ENCODE measurements at regions not wholly inside any gene's neighbourhood (a gene's known extent, or its start where the extent isn't known, plus 50 kb on each side); places are given as distances from the start of the nearest gene placed in this dataset.

- DNase-seq (ENCODE audit: low spot score in 2 of 2): no peak
- Histone ChIP-seq H3K27ac (no peak overlapping the region), H3K4me3 (no peak overlapping the region), H3K4me1 (no peaks in the 10 kb centered on the region), H3K36me3 (no peaks in the 10 kb centered on the region), H3K9me3 (no peaks in the 10 kb centered on the region), H3K27me3 (peaks cover 0 to 2% of the 10 kb centered on the region in 2 donors)
- TF ChIP-seq CTCF (IDR thresholded peaks at IDR 0.05): no peak
- no peak for TF ChIP-seq EP300 (IDR thresholded peaks at IDR 0.05)
- TF ChIP-seq POLR2A (IDR thresholded peaks at IDR 0.05): no peak
- 72 to 79% methylated on average over 13 of the region's 13 CpGs for WGBS, 2 donors
Measured at GRCh38 chr17:79280866-79281572, 206.4 kb downstream of the ENGASE start.

- Histone ChIP-seq H3K9me3 (no peaks in the 10 kb centered on the region), H3K4me1 (no peaks in the 10 kb centered on the region), H3K4me3 (no peak overlapping the region), H3K27me3 (no peaks in the 10 kb centered on the region), H3K36me3 (no peaks in the 10 kb centered on the region), H3K27ac (no peak overlapping the region)
- TF ChIP-seq EP300 (IDR thresholded peaks at IDR 0.05) (no peak), POLR2A (IDR thresholded peaks at IDR 0.05) (no peak), CTCF (IDR thresholded peaks at IDR 0.05) (no peak)
- 78 to 88% methylated on average over 8 of the region's 8 CpGs for WGBS, 2 donors
- no peak for DNase-seq (ENCODE audit: low spot score in 2 of 2)
Measured at GRCh38 chr17:79280010-79280409, 205.4 kb downstream of the ENGASE start.

- H3K27me3 ChIP-seq: no peaks in the 10 kb centered on the region
- no peaks in the 10 kb centered on the region for H3K9me3 ChIP-seq
- no peak for DNase-seq (ENCODE audit: low spot score in 2 of 2)
- H3K36me3 ChIP-seq: no peaks in the 10 kb centered on the region
- TF ChIP-seq EP300 (IDR thresholded peaks at IDR 0.05): no peak
- no peak for TF ChIP-seq POLR2A (IDR thresholded peaks at IDR 0.05)
- TF ChIP-seq CTCF (IDR thresholded peaks at IDR 0.05): no peak
- 79 to 92% methylated on average over 10 to 11 of the region's 11 CpGs for WGBS, 2 donors
- H3K4me3 ChIP-seq: no peak overlapping the region
- no peaks in the 10 kb centered on the region for H3K4me1 ChIP-seq
- H3K27ac ChIP-seq: no peak overlapping the region
Measured at GRCh38 chr17:79279320-79279719, 204.7 kb downstream of the ENGASE start.

- no peak for DNase-seq (ENCODE audit: low spot score in 2 of 2)
- Histone ChIP-seq H3K4me3 (no peak overlapping the region), H3K27ac (no peak overlapping the region), H3K36me3 (no peaks in the 10 kb centered on the region), H3K4me1 (no peaks in the 10 kb centered on the region), H3K27me3 (peaks cover 0 to 15% of the 10 kb centered on the region in 2 donors), H3K9me3 (no peaks in the 10 kb centered on the region)
- TF ChIP-seq POLR2A (IDR thresholded peaks at IDR 0.05) (no peak), CTCF (IDR thresholded peaks at IDR 0.05) (no peak), EP300 (IDR thresholded peaks at IDR 0.05) (no peak)
- 68 to 78% methylated on average over 3 of the region's 3 CpGs for WGBS, 2 donors
Measured at GRCh38 chr17:79276821-79277220, 202.2 kb downstream of the ENGASE start.

- no peak for DNase-seq (ENCODE audit: low spot score in 2 of 2)
- no peak for TF ChIP-seq EP300 (IDR thresholded peaks at IDR 0.05)
- no peak for TF ChIP-seq CTCF (IDR thresholded peaks at IDR 0.05)
- TF ChIP-seq POLR2A (IDR thresholded peaks at IDR 0.05): no peak
- H3K4me3 ChIP-seq: no peak overlapping the region
- no peaks in the 10 kb centered on the region for H3K4me1 ChIP-seq
- no peaks in the 10 kb centered on the region for H3K36me3 ChIP-seq
- no peaks in the 10 kb centered on the region for H3K9me3 ChIP-seq
- H3K27me3 ChIP-seq: peaks cover 0 to 42% of the 10 kb centered on the region in 2 donors
- 62 to 67% methylated on average over 8 of the region's 8 CpGs for WGBS, 2 donors
- H3K27ac ChIP-seq: no peak overlapping the region
Measured at GRCh38 chr17:79273660-79274059, 199.0 kb downstream of the ENGASE start.

All from tibial nerve (tissue), 4 donors.